HPDE6-E6E7 (cell line): ENCODE measurements at regions not wholly inside any gene's neighbourhood (a gene's known extent, or its start where the extent isn't known, plus 50 kb on each side); places are given as distances from the start of the nearest gene placed in this dataset.
A peak's percentile ranks its signal among the peaks of the same experiment; 100 is the strongest.
"Not testable (repeated sequence)": the region's sequence is repeated elsewhere in the genome, so short reads cannot be mapped to it uniquely, and the experiment has no call there.

Source experiments
- DNase-seq: peaks from one replicate; pipeline ENCODE4 v3.0.0; 2011; ENCODE audit warnings: missing footprints; ENCODE audit errors: extremely low spot score

DNA sequence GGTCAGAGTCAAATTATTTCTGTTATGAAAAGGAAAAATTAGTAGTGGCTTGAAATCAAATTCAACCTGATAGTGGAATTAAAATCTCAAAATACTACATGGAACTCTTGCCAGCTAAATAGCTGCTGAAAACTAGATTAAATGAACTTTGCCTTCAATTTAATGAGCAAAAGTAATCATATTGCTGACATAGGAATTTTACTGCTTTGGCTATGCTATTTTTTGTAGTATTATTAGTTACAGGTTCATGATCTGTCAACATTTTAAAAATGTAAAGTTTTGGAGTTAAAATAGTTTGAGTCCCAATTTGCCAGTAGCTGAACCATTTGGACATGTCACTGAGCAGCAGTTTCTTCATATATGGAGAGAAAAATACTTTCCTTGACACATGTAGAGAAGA is 81.4 kb downstream of the RERGL start:
- DNase-seq = no peak

DNA sequence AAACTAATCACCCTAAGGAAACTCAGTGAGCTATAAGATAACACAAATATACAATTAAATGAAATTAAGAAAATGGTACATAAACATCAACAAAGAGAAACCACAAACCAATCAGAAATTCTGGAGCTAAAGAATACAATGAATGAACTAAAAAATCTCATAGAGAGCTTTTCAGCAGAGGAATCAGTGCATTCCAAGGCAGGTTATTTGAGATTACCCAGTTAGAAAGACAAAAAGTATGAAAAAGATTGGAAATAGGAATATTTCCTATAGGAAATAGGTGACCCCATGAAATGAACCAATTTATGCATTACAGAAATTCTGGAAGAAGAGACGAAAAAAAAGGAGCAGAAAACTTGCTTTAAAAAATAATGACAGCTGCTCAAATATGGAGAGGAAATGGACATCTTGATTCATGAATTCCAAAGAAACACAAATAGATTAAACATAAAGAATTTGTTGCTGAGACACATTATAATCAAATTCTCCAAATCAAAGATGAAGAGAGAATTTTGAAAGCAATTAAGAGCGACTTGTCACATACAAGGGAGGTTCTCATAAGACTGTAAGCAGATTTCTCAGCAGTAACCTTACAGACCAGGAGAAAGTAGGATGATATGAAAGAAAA is 90.7 kb downstream of the RERGL start:
- no peak for DNase-seq

DNA sequence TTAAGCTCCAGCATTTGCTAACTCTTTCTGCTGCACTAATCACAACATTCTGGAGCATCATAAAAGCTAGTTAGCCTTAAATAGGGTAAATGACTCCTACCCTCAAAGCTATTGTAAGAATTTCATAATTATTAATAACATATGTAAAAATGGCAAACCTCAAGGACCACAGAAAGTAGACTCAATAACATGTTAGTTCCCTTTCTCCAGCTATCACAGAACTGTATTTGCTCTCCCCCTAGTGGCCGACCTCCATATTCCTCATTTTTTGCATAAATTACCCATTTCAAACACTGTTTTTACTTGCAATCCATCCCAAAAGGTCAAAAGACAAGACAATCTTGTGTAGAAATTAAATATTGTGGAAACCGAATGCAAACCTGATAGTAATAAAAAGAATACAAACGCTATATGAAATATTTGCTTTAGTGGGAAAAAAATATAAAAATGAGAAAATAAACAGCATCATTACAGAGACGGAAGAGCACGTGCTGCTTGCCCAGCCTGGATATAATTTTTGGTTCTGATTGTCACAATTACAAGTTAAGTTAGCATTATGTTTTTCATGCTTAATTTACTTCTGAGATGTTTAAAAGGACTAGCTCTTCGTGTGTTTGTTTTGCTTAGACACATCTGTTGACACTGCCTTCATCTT is 97.9 kb downstream of the RERGL start:
- no peak for DNase-seq

DNA sequence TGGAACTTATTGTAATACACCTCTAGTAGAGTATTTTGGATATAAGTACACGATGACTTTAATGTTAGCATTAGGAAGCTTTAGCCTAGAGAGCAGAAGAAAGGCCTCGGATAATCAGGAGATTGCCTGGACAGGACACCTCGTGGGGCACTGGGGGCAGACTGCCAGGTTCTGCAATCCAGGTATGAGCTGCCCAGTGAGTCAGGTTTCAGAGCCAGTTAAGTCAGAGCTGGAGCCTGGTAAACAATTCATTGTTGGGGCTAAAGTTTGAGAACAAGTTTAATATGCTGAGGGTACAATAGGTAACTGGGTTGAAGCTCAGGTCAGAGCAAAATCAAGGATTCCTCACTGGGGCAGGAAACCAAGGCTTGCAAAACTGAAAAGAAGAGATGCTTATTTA is 107.4 kb downstream of the RERGL start:
- DNase-seq = peak; percentile 8

DNA sequence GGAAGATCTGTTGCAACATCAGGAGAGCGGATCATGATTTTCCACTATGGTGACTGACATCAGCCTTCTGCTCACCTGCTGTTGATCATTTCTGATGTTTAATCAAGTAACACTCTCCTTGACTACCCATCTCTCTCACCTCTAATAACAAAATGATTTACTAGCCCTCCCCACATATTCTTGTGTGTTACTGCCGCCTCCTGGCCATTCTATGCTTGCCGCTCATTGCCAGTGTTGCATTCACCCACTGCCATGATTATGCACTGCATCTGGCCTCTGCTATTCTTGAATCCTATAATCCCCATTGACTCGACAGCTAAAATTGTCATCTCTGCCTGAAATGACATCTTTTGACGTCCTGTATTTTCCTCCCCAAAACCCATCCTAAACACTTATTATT is 113.8 kb downstream of the RERGL start:
- DNase-seq = no peak

DNA sequence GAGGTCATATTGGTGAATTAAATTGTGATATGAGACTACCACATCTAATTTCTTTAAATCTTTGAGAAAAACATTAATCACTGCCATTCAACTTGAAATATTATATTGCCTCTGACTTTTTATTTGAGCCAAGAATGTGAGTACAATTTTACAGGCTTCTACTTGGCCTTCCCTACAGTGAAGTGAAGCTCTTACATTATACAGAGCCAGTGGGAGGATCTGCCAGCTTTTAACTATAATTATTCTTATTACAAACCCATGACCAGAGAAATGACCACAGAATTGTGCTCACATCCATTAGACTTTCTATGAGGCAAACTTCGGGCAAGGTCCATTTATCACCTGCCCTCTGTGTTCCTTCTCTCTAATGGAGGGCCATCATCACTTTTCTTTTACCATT is 114.2 kb downstream of the RERGL start:
- no peak for DNase-seq

DNA sequence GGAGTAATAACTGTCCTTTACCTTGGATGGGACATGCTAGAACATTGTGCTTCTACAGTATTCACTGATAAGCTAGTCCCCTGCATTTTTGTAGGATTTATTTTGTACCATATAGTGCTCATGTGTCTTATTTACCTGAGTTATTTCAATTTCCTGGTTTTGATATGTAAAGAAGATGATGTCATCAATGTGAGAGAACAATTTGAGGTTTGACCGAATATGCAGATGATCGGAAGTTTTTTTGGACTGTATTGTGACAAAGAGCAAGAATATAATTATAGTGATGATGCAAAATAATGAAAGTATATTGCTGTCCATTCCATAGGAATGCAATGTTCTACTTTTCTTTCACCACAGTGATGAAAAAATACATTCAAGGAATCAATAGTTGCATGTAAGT is 114.8 kb downstream of the RERGL start:
- no peak for DNase-seq

DNA sequence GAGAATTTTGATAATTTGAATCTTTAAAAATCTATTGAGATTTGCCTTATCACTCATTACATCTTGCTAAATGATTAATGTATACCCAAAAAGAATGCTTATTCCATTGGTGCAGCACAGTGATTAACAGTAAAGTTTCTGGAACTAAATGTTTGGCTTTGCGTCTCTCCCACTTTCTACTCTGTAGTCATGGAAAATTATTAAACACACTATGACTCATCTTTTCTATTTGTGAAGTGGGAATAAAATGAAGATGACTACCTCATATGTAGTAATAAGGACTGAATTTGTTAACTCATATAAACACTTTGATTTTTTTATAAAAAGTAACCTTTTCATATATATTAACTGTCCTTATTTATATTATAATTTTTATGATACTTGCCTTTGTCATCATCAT is 118.1 kb downstream of the RERGL start:
- DNase-seq = no peak

DNA sequence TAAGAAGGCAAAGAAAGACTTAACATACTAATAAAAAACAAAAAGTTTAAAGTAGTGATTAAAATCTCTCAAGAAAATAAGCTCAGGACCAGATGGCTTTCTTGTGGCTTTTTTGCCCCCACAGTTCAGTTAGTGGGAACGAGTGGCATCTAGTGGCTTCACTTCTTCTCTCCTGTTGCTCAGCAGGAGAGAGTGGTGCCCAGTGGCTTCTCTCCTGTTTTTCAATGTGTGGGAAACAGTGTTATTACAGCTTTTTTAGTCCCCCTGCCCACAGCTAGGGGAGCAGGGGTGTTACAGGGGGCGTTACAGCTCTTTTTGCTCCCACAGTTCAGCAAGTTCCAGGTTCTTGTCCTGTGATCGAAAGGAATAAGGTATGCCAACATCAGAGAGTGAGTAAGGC is 135.2 kb downstream of the RERGL start:
- DNase-seq = no peak

DNA sequence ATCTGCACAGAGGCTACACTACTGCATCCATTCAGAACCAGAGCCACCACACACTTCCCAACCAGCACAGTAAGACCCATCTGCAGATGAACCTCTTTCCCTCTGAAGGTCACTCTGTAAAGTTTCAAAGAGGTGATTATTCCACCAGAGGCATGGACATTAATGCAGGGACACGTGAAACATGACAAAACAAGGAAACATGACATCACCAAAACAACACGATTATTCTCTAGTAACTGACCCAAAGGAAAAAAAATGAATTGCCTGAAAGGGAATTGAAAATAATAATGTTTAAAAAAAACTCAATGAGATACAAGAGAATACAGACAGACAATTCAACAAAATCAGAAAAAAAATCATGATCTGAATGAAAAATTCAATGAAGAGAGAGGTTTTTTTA is 139.1 kb downstream of the RERGL start:
- no peak for DNase-seq

DNA sequence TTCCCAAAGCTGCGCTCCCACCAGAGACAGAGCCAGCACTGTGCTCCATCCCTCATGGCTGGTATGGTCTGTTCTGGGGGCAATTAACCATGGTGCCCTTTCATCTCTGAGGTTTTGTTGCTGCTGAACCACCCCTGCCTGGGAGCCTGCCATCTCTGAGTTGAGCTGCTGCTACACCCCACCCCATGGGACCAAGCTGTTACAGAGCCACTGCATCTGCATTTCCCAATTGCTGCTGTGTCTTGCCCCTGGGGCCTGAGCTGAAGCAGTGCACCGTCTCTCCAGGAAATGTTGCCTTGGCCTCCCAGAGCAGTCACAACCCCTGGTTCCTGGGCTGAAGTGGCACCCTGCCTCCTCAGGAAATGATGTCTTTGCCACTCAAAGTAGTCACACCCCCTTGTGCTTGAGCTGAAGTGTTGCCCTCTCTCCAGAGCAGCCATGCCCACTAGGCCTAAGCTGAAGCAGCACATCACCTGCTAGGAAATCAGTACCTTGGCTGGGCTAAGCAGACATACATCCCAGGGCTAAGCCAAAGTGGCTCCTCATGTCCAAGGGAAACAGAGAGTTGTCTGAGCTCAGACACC is 140.3 kb downstream of the RERGL start:
- no peak for DNase-seq

DNA sequence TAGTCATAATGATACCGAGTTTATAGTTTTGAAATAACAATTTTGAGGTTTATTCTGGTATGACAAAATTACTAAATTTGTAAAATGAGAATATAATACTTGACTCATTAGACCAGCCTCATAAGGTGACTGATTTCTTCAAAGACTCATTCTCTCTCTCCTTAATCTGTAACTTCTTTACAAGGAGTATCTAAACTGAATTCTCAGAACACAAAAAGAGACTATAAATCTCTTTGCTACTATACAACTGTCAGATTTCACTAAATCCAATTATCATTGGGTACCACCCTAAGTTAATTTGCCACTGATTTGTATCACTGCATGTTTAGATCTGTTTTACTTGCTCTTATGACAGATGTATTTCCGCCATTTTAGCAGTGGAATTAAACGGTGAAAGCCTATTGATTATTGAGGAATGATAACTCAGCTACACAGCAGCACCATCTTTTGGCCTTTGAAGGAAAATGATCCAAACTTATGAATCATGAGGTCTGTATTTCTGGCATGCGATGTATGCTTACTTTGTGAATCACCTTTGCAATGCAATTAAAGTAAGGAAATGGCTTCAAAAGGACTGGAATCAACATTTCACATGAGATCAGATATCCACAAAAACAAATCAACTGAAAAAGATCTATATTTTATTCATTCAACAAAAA is 161.2 kb downstream of the RERGL start:
- peak; percentile 33 for DNase-seq

DNA sequence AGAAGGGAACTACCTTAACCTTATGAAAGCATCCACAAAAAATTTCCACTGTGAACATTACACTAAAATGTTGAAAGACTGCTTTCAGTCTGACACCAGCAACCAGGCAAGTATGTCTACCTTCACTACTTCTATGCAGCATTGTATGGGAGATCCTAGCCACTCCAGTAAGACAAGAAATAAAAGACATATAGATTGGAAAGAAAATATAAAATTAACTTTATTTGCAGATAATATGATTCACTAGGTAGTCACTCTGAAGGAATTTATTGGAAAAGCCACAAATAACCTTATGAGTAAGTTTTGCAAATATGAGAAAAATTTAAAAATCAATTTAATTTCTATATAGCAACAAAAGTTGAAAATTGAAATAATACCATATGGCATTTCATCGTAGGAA is 172.0 kb downstream of the RERGL start:
- DNase-seq = no peak

DNA sequence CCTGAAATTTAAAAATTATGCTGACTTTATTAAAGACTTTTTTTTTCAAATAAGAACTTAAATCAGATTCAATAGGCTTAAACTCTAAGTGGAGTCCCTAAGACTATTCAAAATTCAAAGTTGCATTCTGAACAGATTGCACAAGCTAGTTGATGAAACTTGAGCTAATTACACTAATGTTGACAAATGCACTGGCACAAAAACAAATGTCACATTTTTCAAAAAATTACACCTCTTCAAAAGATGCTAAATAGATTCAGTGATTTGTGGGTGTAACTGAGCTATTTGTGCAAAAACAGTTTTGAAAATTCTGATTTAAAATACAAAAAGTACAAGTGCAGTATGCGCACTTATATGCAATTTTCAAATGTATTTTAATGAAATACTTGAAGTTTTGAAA is 205.4 kb downstream of the RERGL start:
- no peak for DNase-seq

DNA sequence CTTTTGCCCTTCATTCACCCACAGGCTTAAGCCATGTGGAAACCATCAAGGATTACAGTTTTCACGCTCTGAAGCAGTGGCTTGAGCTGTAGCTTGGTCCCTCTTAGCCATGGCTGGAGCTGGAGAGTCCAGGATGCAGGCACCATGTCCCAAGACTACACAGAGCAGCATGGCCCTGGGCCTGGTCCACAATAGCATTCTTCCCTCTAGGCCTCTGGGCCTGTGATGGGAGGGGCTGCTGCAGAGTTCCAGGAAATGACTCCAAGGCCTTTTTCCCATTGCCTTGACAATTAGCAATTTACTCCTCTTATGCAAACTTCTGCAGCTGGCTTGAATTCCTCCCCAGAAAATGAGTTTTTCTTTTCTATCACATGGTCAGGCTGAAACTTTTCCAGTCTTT is 211.3 kb downstream of the RERGL start:
- no peak for DNase-seq

DNA sequence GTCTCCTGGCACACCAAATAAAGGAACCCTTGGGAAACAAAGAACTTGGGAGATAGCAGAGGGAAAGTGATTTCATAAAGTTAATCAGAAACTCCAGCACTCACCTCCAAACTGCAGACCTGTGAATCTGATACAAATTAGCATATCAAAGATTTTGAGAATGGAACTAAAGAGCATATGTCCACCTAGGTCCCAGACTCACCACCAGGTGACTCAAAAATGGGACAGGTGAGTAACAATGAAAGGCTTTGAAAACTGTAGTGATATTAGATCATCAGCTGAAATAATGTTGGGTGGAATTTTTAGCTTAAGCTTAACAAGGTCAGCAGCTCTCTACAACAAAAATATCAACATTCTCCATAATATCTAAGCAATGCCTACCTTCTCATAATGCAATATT is 214.8 kb downstream of the RERGL start:
- DNase-seq = no peak

DNA sequence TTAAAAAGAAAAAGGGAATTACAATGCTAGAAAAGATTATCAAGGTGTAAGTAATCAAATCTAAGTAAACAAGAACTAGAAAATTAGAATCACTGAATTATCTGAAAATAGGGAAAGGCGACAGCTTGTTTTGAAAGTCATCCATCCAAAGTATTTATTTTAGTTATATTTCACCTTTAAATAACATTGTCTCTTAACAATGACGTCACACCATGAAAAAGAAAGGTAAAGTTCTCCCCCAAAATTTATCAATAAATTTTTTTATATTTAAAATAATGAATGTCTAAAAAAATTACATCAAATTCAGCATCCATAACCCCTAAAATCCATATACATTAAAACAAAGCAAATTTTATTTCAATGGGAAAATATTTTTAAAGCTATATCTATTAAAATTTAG is 223.2 kb downstream of the RERGL start:
- DNase-seq = no peak

DNA sequence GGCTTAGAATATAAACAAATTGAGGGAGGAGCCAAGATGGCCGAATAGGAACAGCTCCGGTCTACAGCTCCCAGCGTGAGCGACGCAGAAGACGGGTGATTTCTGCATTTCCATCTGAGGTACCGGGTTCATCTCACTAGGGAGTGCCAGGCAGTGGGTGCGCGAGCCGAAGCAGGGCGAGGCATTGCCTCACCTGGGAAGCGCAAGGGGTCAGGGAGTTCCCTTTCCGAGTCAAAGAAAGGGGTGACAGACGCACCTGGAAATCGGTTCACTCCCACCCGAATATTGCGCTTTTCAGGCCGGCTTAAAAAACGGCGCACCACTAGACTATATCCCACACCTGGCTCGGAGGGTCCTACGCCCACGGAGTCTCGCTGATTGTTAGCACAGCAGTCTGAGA is 234.4 kb downstream of the RERGL start:
- not testable (repeated sequence) for DNase-seq

DNA sequence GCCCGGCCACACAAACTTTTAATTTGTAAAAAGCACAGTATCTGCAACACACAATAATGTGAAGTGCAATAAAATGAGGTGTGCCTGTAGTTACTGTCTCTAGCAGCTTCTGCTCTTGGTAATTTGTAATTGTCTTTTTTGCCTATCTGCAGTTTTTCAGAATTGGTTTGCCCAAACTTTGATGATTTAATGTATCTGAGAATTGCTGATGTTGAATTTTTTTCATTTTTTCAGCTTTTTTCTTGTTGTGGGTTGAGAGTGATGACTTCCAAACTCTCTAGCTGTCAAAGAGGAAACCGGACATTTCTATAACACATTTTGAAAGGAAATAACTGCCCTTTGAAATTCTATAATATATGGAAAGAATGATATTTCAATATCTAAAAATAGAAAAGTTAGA is 236.9 kb downstream of the RERGL start:
- no peak for DNase-seq

DNA sequence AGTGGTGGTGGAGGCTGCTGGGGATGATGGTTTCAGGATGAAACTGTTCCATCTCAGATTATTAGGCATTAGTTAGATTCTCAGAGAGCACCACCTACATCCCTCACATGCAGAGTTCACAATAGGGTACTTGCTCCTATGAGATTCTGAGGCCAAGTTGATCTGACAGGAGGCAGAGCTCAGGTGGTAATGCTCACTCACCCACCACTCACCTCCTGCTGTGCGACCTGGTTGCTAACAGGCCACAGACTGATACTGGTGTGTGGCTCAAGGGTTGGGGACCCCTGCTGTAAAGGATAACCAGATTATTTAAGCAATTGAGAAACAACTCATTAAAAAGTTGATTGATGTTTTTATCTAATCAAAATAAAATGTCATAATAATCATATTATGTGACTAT is 248.5 kb downstream of the RERGL start:
- DNase-seq = no peak

DNA sequence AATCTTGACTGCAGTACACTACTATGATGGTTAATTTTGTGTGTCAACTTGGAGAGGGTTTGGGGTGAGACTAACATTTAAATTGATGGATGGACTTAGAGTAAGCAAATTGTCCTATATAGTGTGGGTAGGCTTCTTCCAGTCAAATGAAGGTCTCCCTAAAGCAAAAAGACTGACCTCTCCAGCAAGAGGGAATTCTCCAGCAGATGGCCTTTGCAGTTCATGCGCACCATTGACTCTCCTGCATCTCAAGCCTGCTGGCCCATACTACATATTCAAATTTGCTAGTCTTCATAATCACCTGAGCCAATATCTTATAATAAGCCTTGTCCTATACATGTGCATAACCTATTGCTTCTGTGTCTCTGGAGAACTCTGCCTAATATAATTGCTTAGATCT is 260.2 kb downstream of the RERGL start:
- no peak for DNase-seq

DNA sequence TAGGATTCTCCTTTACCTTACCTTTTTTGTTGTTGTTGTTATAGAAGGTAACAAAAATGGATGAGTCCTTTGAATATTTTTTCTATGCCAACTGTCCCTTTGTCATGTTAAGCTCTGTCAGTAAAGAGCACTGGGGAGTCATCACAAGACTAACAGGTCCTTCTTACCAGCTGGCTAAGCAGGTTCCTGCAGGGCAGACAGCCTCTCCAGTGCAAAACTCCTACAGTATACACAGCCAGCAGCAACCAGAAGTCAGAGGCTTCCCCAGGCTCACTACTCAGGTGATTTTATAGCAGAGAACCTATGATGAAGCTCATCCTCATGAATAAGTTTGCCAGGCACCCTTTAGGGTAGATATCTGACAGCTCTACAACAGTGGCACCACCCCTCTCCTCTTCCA is 271.1 kb downstream of the RERGL start:
- no peak for DNase-seq

DNA sequence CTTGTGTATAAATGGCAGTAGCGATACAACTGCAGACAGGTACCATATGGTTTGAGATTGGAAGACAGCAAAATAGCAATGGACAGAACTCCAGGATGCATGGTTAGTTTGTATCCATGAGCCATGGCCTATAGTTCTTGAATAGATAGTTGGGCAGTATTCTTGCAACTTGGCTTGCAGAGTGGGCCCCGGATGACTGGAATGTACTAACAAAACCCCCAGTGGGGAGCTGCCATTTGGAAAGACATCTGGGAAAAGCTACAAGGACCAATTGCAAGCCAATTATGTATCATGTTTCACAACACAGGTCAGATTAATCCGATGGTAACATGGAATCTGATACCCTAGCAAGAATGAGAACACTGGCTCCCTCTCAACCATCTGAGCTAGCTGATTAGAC is 279.6 kb downstream of the RERGL start:
- DNase-seq = no peak
